Heart left ventricle (tissue), 13 donors: ENCODE measurements at regions not wholly inside any gene's neighbourhood (a gene's known extent, or its start where the extent isn't known, plus 50 kb on each side); places are given as distances from the start of the nearest gene placed in this dataset.

Experiments used
- POLR2A ChIP-seq, 2 donors: fragments of 450-650 bp; IDR thresholded peaks; one replicate each; pipeline ENCODE4 v1.6.1; 2017; ENCODE audit warnings: antibody characterized with exemption in 2 of 2, mild to moderate bottlenecking in 2 of 2, moderate library complexity in 2 of 2
- TF ChIP-seq, protein P1 (sequence below), 12 donors: fragments of 200-600 bp; sonication (generic) in 4 of 12; IDR thresholded peaks; one replicate each; pipeline versions ENCODE4 v1.5.0 to v1.8.0; 2018 to 2022; ENCODE audit warnings: antibody characterized with exemption in 12 of 12, mild to moderate bottlenecking in 5 of 12
- donor health status: ischemic (EF 13 %, LVEDD 7.1; RV severe dilation, severe dysfunction).
- donor health status: DM: no; HTN: yes; CAD: no.
- donor health status: DM: no; HTN: no; CAD: no.
- donor health status: ischemic (EF 25% LVEDD 6.9; RV normal size, moderate dysfunction).
- donor health status: ischemic (EF 25% LVEDD 5.7; RV mildly dilated, moderate dysfunction).
- donor health status: ischemic (EF 35%, LVEDD 5.7; RV mildly dilated, moderate dysfunction).
- donor health status: nonischemic (EF 11% LVEDD 7.7; RV severe dilation, severe dysfunction).
- donor health status: DM: yes; HTN: yes; CAD: no.
- donor health status: PGD.
- donor health status: ischemic (EF 29% LVEDD 5.4; RV normal size, mild dysfunction).
- donor health status: nonischemic (EF 23%, LVEDD 6.1; RV moderate dilation, normal function).

GRCh38 chr5:29321591-29321990 is 1871.9 kb upstream of the CDH6 start:
- no peak for TF ChIP-seq POLR2A (IDR thresholded peaks at IDR 0.05)
- TF ChIP-seq, protein P1, sequence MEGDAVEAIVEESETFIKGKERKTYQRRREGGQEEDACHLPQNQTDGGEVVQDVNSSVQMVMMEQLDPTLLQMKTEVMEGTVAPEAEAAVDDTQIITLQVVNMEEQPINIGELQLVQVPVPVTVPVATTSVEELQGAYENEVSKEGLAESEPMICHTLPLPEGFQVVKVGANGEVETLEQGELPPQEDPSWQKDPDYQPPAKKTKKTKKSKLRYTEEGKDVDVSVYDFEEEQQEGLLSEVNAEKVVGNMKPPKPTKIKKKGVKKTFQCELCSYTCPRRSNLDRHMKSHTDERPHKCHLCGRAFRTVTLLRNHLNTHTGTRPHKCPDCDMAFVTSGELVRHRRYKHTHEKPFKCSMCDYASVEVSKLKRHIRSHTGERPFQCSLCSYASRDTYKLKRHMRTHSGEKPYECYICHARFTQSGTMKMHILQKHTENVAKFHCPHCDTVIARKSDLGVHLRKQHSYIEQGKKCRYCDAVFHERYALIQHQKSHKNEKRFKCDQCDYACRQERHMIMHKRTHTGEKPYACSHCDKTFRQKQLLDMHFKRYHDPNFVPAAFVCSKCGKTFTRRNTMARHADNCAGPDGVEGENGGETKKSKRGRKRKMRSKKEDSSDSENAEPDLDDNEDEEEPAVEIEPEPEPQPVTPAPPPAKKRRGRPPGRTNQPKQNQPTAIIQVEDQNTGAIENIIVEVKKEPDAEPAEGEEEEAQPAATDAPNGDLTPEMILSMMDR (IDR thresholded peaks at IDR 0.05): no peak
